Lower leg skin (tissue), 3 donors: ENCODE measurements at regions not wholly inside any gene's neighbourhood (a gene's known extent, or its start where the extent isn't known, plus 50 kb on each side); places are given as distances from the start of the nearest gene placed in this dataset.

Experiments used
- CTCF ChIP-seq, 3 donors: fragments of 450-650 bp; IDR thresholded peaks; one replicate each; pipeline ENCODE4 v1.5.1; 2016; ENCODE audit warnings: antibody characterized with exemption in 3 of 3, mild to moderate bottlenecking in 3 of 3, moderate library complexity in 2 of 3
- POLR2A ChIP-seq, 2 donors: fragments of 450-650 bp; IDR thresholded peaks; one replicate each; pipeline ENCODE4 v1.6.1; 2016 to 2017; ENCODE audit warnings: antibody characterized with exemption in 2 of 2, mild to moderate bottlenecking in 1 of 2, moderate library complexity in 1 of 2

GRCh38 chr6:76347539-76347938 lies 275.1 kb upstream of the IMPG1 start:
- TF ChIP-seq CTCF (IDR thresholded peaks at IDR 0.05) (no peak), POLR2A (IDR thresholded peaks at IDR 0.05) (no peak)
